ENCODE measurements at regions not wholly inside any gene's neighbourhood (a gene's known extent, or its start where the extent isn't known, plus 50 kb on each side); places are given as distances from the start of the nearest gene placed in this dataset.
"Not testable (repeated sequence)": the region's sequence is repeated elsewhere in the genome, so short reads cannot be mapped to it uniquely, and the experiment has no call there.

DNA sequence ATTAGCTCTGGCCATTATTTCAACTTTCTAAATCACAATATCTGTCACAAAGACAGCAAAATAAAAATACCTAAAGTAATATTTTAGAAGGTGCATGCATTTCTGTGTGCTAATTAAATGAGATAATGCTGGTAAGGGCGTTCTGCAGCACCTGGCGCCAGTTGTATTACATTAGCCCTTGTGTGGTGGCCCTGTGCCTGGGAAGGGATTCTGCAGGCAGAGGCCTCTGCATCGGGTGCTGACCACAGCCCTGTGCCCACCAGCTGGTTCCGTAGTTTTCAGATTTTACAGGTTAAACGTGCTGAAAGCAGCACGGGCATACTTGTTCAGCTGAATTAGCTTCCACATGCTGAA, 157.7 kb upstream of the PRKCQ start:
- no peak for DNase-seq (ENCODE audit: low read depth)

DNA sequence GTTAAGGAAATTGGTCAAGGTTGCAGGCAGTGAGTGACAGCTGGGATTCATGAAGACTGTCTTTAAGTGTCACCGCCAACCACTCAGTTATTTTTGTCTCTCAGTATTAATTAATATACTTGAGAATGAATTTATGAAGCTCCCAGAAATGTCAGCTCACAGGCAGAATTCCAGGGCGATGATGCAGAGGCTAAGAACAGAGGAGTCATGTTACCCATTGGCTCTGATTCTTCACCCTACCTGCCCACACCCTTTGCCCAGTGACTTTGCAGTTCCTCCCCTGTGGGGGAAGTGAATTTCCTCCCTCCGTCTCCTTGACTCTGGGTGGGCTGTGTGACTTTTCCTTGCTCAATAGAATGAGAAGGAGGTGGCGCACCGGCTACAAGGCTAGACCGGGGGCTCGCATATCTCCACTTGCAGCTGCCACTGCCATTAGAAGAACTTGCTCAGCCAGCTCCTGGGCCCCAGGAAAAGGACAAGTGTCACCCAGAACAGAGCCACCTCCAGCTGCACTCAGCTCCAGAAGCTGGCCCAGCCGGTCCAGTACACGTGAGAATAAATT, 157.1 kb upstream of the PRKCQ start:
- no peak for DNase-seq (ENCODE audit: low read depth)

DNA sequence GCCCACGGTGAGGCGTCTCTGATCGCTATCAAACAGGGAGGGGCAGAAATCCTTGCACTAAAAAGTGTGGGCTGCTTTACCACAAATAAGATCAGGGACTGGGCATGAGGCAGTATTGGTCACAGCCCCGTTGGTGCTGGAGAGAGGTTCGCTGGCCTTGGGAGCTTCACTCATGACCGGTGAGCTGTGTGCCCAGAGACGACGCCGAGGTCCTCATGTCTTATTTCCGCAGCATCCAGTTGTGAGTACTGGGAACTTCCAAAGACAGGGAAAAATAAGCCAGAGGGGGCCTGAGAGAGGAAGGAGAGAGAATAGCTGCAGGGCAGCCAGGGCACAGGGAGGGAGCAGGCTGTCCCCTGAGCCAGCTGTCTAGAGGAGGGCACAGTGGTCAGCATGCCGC, 154.2 kb upstream of the PRKCQ start:
- no peak for DNase-seq (ENCODE audit: low read depth)

DNA sequence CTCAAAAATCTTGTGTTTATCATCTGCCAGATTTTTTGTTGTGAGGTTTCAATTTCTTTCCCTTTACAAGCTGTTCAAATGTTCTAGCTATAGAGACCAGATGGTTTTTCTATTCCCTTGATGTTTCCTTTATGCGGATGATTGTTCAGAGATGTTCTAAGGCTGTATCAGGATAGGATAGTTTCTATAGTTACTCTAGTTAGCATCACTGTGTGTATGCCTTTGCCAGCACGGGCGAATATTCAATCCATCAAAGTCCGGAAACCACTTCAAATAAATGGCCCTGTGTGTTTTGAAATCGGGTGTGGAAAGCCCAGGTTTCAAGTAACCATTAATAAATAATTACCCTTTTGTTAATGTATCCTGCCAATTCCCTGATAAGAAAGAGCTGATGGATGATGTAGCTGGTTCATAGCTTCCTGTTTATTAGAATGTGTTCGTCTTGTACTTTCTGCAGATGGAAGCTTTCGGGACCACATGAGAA, 149.8 kb upstream of the PRKCQ start:
- peak; percentile 48 for DNase-seq (ENCODE audit: low read depth)

DNA sequence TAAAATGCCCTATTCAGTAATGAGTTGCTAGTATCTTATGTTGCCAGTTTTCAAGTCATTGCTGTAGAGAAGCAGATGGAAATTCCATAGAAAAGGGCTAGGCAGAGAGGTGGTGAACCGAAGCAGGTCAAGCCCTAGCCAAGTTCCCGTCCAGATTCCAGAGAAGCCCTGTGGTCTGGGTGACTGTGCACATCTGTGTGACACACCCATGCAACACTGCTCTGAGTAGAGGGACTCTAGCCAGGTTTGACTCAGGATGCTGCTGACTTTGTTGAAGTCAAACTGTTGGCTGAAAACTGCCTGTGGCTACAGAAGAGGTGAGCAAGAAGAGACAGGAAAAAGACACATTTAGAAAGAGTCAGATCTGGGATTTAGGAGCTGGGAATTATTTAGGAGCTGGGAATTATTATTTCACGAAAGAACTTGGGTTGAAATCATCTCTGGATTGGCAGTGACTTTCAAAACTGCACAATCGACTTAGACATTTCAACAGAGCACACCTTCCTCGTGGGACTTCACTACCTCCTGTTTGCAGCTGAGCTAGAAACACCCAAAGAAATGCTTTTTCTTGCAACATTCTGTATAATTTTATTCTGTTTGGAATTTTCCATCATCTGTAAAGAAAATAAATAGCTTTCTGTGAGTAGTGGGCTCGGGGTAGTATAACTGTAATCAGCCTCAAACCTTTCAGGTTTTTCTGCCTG, 149.1 kb upstream of the PRKCQ start:
- peak; percentile 54 for DNase-seq (ENCODE audit: low read depth)

DNA sequence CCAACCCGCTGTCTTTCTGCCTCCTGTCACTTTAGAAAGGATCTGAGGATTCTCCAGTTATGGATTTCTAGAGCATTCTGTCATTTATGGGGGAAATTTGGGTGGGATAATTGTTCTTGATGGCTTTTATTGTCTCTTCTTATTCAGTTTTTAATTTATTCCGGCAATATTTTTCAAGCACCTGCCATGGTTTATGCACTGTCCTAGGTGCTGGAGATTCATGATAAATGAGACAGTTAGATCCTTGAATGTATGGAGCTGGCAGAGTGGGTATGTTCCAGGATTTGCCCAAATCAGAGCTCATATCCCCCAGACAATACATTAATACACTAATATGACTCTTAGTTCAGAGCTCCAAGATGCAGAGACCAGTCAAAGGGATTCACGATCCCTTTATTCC, 146.8 kb upstream of the PRKCQ start:
- no peak for DNase-seq (ENCODE audit: low read depth)

DNA sequence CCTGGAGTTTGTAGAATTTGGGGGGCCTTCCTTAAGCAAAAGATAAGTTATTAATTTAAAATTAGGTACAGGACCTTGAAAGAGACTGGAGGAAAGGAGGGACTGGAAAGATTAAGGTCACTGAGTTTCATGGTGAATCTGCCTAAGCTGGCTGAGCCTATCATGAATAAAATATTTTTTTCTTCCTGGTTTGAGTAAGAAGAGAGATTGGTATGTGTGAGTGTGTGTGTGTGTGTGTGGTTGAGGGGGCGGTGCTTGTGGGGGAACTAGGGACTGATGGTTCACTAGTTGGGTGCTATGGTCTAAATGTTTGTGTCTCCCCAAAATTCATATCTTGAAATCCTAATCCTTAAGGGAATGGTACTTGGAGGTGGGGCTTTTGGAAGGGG, 142.5 kb upstream of the PRKCQ start:
- DNase-seq (ENCODE audit: low read depth) = no peak

DNA sequence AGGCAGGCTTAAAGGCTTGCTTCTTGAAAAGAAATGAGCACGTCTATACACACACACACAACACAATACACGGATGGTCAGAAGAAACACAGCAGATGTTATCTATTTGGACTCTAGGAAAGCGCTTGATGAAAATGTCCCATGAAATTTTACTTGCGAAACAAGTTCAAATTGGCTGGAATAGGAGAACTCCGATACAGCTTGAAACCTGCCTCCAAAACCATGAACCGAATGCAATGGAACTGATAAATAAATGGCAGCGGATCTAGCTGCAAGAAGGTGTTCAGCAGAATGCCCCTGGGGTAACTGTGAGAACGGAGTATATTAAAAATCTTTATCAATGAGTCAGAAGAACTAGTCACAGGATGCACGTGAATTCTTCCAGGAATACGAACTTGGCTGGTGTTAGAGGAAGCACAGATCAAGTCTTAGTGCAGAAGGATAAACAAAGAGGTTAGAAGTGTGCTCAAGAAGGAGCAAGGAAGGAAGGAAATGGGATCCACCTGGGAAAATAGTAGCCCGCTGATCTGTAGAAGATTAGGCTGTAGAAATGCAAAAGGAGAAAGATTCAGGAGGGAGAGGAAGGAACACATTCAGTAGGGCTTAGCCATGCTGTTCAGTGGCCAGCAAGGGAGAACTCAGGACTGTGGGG, 142.0 kb upstream of the PRKCQ start:
- peak; percentile 68 for DNase-seq (ENCODE audit: low read depth)

DNA sequence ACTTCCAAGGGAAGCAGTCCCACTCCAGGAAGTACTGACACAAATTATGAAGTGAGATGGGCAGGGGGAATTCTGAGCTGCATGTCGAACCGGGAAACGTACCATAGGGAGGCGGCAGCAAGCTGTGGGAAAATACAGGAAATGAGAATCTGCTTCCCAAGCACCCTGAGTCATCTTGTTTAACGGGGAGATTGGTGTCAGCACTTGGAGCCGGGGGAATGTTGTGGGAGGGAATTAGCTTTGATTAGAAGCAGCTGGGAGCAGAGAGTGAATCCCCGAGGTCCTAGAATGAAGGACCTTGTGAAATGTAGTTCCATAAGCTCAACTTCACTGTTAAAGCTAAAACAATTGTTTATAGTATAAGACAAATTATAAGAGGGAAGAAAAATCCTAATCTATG, 141.4 kb upstream of the PRKCQ start:
- DNase-seq (ENCODE audit: low read depth) = peak; percentile 39

DNA sequence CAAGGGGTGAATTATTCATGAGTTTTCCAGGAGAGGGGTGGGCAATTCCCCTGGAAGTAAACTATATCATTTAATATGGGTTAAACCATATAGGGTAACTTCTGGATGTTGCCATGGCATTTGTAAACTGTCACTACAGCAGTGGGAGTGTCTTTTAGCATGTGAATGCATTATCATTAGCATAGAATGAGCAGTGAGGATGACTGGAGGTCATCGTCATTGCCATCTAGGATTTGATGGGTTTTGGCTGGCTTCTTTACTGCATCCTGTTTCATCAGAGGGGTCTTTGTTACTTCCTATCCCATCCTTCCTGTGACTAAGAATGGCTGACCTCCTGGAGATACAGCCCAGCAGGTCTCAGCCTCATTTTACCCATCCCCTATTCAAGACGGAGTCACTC, 139.5 kb upstream of the PRKCQ start:
- no peak for DNase-seq (ENCODE audit: low read depth)

DNA sequence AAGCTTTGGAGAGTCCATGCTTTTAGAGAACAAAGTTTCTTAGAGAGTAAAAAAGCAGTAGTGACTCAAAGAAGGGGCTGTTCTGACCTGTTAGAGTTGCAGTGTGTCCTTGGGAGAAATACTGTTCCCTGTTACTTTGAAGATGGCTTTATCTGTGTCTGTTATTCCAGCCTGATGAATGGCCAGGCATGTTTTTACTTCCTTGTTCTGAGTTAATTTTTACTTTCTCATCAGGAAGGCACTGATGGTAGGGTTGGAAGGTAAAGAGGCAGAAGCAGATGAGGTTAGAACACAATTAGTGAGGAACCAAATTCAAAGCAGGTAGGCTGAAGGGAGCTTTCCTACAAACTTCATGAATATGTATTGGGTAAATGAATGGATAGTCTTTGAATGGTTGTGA, 138.5 kb upstream of the PRKCQ start:
- DNase-seq (ENCODE audit: low read depth) = no peak

DNA sequence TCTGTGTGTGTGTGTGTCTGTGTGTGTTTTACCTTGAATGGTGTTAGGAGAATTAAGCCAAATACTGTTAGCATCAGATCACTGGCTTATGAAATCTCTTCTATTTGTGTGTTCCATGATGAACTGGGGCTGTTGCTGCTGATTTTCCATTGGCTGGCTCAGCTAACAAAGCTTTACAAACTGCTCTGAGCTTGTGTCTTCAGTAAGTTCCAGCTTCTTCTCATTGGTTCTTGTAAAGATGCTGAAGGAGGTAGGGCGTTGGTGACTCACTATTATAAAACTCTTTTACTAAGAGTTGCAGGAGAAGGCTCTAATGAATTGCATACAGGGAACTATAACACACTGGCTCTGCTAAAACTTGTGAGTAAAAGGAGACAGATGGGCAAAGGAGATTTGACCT, 136.4 kb upstream of the PRKCQ start:
- no peak for DNase-seq (ENCODE audit: low read depth)

DNA sequence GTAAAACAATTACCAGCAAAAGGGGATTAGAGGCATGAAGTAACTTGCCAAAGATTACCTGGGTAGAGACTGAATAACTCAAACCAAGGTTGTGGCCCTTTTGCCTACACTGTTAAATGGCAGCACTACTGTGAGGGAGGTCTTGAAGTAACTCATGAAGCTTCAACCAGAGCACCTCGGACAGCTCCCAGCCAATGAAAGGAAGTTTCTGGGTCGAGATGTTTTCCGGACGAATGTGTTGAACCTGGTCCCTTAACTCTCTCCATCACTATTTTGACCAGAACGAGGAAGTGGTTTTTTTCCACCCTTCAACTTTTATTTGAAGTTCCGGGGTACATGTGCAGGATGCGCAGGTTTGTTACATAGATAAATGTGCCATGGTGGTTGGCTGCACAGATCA, 133.6 kb upstream of the PRKCQ start:
- no peak for DNase-seq (ENCODE audit: low read depth)

DNA sequence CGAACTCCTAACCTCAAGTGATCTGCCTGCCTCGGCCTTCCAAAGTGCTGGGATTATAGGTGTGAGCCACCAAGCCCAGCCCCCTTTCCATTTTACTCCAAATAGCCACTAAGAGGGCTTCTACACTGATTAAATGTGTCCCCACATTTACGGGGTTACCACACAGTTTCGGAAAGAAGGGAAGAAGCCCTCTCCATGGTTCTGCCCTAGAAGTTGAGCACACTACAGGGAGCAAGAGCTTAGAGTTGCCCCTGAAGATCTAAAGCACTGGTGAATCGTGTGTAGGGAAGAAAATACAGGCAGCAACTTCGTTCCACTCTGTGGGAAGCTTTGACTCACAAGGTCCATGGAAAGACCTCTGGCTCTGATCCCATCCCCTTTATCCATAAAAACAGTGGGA, 133.0 kb upstream of the PRKCQ start:
- no peak for DNase-seq (ENCODE audit: low read depth)

DNA sequence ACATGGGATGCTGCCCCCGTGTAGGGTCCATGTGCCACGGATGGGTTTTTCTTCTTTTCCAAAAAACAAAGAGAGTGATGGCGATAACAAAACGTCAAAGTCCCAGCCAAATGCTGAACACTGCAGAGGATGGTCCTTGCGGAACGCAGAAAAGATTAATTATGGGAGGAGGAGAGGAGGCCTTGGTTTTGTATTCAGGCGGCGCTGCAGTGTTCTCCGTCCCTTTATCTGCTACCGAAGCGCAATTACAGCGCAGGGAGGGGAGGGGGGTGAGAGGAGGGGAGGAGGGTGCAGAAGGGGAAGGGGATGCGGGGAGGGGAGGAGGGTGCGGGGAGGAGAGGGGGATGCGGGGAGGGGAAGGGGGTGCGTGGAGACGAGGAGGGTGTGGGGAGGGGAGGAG, 131.8 kb upstream of the PRKCQ start:
- no peak for DNase-seq (ENCODE audit: low read depth)

DNA sequence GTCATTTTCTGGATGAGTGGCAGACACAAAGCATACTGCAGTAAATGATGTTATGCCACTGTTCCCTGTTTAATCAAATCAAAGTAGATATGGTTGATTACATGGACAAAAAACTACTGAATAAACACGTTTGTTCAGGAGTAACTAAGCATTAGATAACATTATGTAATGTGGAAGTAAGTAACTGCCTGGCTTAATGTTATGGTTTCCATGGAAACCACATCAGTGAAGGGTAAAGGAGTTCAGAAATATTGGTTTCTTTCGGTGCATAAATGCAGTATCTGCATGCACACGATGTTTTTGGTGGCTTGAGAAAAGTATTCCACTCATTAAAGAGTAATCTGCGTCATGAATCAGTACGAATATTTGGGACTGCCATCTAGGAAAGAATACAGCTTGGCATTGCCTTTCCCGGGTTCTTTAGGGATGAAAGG, 131.3 kb upstream of the PRKCQ start:
- no peak for DNase-seq (ENCODE audit: low read depth)

DNA sequence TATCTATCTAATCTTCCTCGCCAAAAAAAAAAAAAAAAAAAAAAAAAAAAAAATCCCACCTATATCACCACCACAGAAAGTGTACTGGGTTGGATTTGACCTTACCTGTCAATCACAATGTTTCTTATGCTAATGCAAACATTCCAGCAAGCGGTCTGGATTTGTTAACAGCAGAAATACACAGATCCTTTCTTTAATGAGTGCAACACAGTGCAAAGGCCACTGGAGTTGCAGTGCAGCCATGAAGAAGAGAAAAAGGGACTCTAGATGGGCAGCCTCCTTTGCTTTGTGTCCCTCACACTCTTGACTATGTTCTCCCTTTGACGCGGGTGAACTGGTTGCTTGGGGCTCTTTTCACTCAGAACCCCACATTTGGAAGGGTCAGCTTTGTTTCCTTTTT, 127.3 kb upstream of the PRKCQ start:
- DNase-seq (ENCODE audit: low read depth) = no peak

DNA sequence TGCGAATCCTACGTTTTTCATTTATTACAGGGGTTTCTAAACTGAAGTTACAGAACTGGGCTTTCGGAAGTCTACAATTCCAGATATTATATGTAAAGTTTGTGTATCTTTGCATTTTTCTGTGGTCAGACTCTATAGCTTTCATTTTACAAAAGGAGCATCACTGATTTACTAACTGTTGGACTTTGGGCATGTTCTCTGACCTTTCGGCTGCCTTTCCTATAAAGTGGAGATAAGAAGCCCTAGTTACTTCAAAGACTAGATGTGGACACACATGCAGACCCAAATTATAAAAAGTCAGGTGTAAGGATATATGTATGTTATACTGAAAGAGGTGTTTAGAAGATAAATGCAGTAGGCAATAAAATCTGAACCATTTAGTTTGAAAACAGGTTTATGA, 126.6 kb upstream of the PRKCQ start:
- DNase-seq (ENCODE audit: low read depth) = no peak

DNA sequence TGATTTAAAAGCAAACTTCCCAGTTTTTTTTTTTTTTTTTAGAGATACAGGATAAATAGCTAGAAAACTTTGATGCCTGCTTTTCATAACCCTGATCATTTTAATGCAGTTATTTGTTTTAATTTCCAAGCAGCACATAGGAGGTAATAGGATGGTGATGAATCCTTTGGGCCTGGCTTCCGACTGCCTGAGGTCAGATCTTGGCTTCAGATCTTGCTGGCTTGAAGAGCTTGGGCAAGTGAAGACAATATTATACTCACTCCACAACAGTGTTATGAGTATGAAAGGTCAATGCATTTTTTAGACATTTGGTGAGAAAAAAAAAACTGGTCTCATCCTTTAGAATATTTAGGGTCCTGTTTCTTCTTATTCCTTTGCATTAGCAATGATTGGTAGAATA, 124.8 kb upstream of the PRKCQ start:
- DNase-seq (ENCODE audit: low read depth) = no peak

DNA sequence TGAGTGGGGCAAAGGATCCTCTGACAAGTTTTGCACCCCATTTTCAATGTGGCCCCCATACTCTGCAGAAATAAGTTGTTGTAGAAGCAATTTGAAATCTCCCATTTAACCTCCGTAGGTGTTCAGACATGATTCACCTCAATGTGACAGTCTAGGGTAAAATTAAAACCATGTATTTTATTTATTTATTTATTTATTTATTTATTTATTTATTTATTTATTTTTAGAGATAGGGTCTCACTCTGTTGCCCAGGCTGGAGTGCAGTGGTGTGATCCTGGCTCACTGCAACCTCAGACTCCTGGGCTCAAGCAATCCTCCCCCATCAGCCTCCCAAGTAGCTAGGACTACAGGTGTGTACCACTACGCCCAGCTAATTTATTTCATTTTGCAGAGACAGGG, 122.8 kb upstream of the PRKCQ start:
- DNase-seq (ENCODE audit: low read depth) = not testable (repeated sequence)

DNA sequence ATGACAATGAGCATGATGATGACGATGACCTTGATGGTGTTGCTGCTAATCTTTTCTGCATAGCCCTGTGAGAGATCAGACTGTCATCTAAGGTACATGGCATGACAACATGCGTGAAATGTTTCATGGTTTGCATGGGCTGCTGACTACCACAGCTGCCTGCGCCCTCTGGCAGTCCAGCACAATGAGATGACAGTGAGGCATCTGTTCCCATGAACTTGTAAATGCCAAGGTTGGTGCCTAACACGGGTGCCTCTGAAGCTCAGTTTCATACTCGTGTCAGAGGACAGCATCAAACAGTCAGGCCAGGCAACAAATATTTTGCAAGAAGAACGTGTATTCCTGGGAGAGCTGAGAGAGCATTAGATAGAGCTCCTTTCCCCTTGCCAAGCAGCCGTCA, 122.0 kb upstream of the PRKCQ start:
- DNase-seq (ENCODE audit: low read depth) = no peak

DNA sequence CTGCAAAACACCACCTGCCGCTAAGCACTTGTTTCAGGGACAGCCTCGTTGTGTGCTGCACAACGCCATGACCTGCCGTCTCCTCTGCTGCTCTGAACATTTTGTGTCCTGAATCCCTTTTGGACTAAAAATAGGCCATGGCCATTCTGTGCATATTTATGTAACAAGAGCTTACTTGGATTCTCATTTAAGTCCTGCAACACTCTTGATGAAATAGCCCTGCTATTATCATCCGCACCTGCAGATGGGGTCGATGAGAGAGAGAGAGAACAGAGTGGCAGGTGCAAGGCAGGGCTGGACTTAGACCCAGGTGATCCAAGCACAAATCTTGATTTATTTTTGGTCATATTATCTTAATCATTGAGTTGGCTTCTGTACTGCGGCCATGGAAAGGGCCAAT, 121.2 kb upstream of the PRKCQ start:
- DNase-seq (ENCODE audit: low read depth) = no peak

DNA sequence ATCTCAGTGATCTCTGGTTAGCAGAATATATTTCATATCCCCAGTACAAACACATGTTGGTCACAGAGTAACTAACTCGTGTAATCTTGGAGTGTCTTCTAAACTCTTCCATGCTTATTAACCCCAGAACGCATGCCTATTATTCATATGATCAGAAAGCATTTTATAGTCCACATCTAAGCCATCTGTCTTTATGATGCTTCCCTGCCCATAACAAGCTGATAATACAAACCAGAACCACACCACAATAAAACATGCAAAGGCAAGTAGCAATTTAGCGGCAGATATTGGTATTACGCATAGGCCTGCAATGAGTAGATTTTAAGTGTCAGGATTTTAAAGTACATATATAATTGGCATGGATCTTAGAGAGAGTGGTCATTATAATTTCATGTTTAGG, 120.0 kb upstream of the PRKCQ start:
- DNase-seq (ENCODE audit: low read depth) = no peak

DNA sequence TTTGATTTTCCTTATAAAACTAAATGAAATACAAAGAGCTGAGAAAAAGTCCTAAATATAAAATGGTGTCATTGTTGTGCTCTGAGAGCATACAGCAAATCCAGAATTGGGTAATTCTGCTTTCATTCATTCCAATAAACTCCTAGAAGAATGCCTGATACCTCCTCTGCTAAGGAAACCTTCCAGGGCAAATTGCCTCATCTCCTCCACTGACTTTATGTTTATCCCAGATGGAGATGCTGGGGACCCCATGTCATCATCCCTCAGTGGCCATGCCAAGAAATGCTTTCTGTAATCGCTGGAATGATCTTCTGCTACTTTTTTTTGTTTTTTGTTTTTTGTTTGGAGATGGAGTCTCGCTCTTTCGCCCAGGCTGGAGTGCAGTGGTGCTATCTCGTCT, 119.3 kb upstream of the PRKCQ start:
- DNase-seq (ENCODE audit: low read depth) = no peak
